HEK293 (cell line): ENCODE measurements at regions not wholly inside any gene's neighbourhood (a gene's known extent, or its start where the extent isn't known, plus 50 kb on each side); places are given as distances from the start of the nearest gene placed in this dataset.

ENCODE experiments used
- CTCF ChIA-PET: fragments of 350-600 bp; formaldehyde crosslinking; extraction: SDS; loops from one replicate; lab custom pipeline; 2021; ENCODE audit warnings: antibody characterized with exemption; lab: Yijun Ruan, JAX
- POLR2A ChIA-PET: fragments of 300-600 bp; formaldehyde crosslinking; extraction: SDS; loops from one replicate; lab custom pipeline; 2020; ENCODE audit warnings: antibody characterized with exemption, inconsistent platforms; lab: Yijun Ruan, JAX
- H3K27ac ChIP-seq: fragments of 200-500 bp; sonication (Bioruptor generic); 2 replicates; pipeline ENCODE4 v1.5.1; 2014; ENCODE audit warnings: low read depth, low read length, control low read depth, inconsistent platforms; ENCODE audit errors: extremely low read depth
- H3K36me3 ChIP-seq, 2 experiments: fragments of 200-500 bp in 1 of 2; sonication (Bioruptor generic) in 1 of 2; 1 replicate in 1 of 2; 2 replicates in 1 of 2; pipeline ENCODE4 v1.5.1; 2014 to 2017; ENCODE audit warnings: inconsistent platforms in 2 of 2, low read length in 2 of 2; ENCODE audit not compliant: control insufficient read depth in 2 of 2, insufficient read depth in 1 of 2
- H3K4me1 ChIP-seq: fragments of 200-500 bp; sonication (Bioruptor generic); 2 replicates; pipeline ENCODE4 v1.5.1; 2014; ENCODE audit warnings: mild to moderate bottlenecking, low read length, inconsistent platforms; ENCODE audit not compliant: control insufficient read depth, insufficient read depth
- H3K4me3 ChIP-seq: 2 replicates; pipeline ENCODE4 v1.5.1; 2011; ENCODE audit warnings: low read depth, mild to moderate bottlenecking, control low read depth, low read length, moderate library complexity
- H3K9me3 ChIP-seq: fragments of 200-500 bp; sonication (Bioruptor generic); 2 replicates; pipeline ENCODE4 v1.5.1; 2014; ENCODE audit warnings: low read depth, low read length, inconsistent platforms; ENCODE audit not compliant: control insufficient read depth, insufficient read depth
- ELK4 ChIP-seq: IDR thresholded peaks from 2 replicates; pipeline ENCODE4 v1.6.1; 2011; ENCODE audit warnings: mild to moderate bottlenecking, low read depth, low read length, borderline replicate concordance
- GLI2 ChIP-seq: fragments of 450-650 bp; formaldehyde crosslinking; IDR thresholded peaks from 2 replicates; pipeline ENCODE4; 2017; ENCODE audit warnings: missing biosample characterization, missing genetic modification characterization, low read depth, borderline replicate concordance
- KLF9 ChIP-seq: fragments of 450-650 bp; formaldehyde crosslinking; IDR thresholded peaks from 2 replicates; pipeline ENCODE4 v1.5.1; 2016; ENCODE audit warnings: missing biosample characterization, missing genetic modification characterization, low read depth
- REPIN1 ChIP-seq: fragments of 450-650 bp; formaldehyde crosslinking; IDR thresholded peaks from 2 replicates; pipeline ENCODE4 v1.5.1; 2017; ENCODE audit warnings: missing biosample characterization, missing genetic modification characterization, low read depth
- ZBTB49 ChIP-seq: fragments of 450-650 bp; formaldehyde crosslinking; IDR thresholded peaks from 2 replicates; pipeline ENCODE4 v1.5.1; 2016; ENCODE audit warnings: missing biosample characterization, missing genetic modification characterization, low read depth
- ZFHX2 ChIP-seq: fragments of 450-650 bp; formaldehyde crosslinking; conservative IDR thresholded peaks from 2 replicates; pipeline ENCODE4 v1.5.1; 2016; ENCODE audit warnings: missing biosample characterization, missing genetic modification characterization
- ZFP69B ChIP-seq: fragments of 450-650 bp; formaldehyde crosslinking; IDR thresholded peaks from 2 replicates; pipeline ENCODE4 v1.5.1; 2016; ENCODE audit warnings: missing biosample characterization, missing genetic modification characterization
- ZNF175 ChIP-seq: fragments of 450-650 bp; formaldehyde crosslinking; IDR thresholded peaks from 2 replicates; pipeline ENCODE4 v1.5.1; 2016; ENCODE audit warnings: missing biosample characterization, missing genetic modification characterization
- ZNF239 ChIP-seq: fragments of 450-650 bp; formaldehyde crosslinking; IDR thresholded peaks from 2 replicates; pipeline ENCODE4 v1.5.1; 2016; ENCODE audit warnings: missing biosample characterization, missing genetic modification characterization
- ZNF274 ChIP-seq, 2 experiments: fragments of 200-500 bp in 1 of 2; fragments of 450-650 bp in 1 of 2; sonication (Bioruptor generic) in 1 of 2; formaldehyde crosslinking in 1 of 2; IDR thresholded peaks; 2 replicates each; pipeline versions ENCODE4 v1.5.1 to v1.6.1; 2014 to 2016; ENCODE audit warnings: borderline replicate concordance in 1 of 2, inconsistent platforms in 1 of 2, low read length in 1 of 2, missing biosample characterization in 1 of 2, missing genetic modification characterization in 1 of 2
- ZNF292 ChIP-seq: fragments of 450-650 bp; formaldehyde crosslinking; IDR thresholded peaks from 2 replicates; pipeline ENCODE4 v1.5.1; 2016; ENCODE audit warnings: low read depth, missing biosample characterization, missing genetic modification characterization, borderline replicate concordance
- ZNF350 ChIP-seq: fragments of 450-650 bp; formaldehyde crosslinking; IDR thresholded peaks from 2 replicates; pipeline ENCODE4 v1.5.0; 2017; ENCODE audit warnings: missing biosample characterization, mild to moderate bottlenecking, missing genetic modification characterization
- ZNF394 ChIP-seq: fragments of 450-650 bp; formaldehyde crosslinking; IDR thresholded peaks from 2 replicates; pipeline ENCODE4 v1.5.1; 2016; ENCODE audit warnings: missing biosample characterization, missing genetic modification characterization, mild to moderate bottlenecking, moderate library complexity, borderline replicate concordance
- ZNF549 ChIP-seq: fragments of 450-650 bp; IDR thresholded peaks from 2 replicates; pipeline ENCODE4 v1.5.1; 2018; ENCODE audit warnings: missing biosample characterization, missing genetic modification characterization, mild to moderate bottlenecking, inconsistent platforms, moderate library complexity
- ZNF555 ChIP-seq: fragments of 450-650 bp; formaldehyde crosslinking; conservative IDR thresholded peaks from 2 replicates; pipeline ENCODE4 v1.5.1; 2017; ENCODE audit warnings: missing biosample characterization, mild to moderate bottlenecking, missing genetic modification characterization, inconsistent platforms
- ZNF621 ChIP-seq: fragments of 450-650 bp; formaldehyde crosslinking; IDR thresholded peaks from 2 replicates; pipeline ENCODE4 v1.5.1; 2017; ENCODE audit warnings: missing biosample characterization, missing genetic modification characterization
- ZNF623 ChIP-seq: fragments of 450-650 bp; formaldehyde crosslinking; IDR thresholded peaks from 2 replicates; pipeline ENCODE4 v1.5.1; 2016; ENCODE audit warnings: missing biosample characterization, missing genetic modification characterization
- ZNF776 ChIP-seq: fragments of 450-650 bp; formaldehyde crosslinking; IDR thresholded peaks from 2 replicates; pipeline ENCODE4 v1.5.0; 2017; ENCODE audit warnings: missing biosample characterization, missing genetic modification characterization, borderline replicate concordance
- ZNF777 ChIP-seq: fragments of 450-650 bp; formaldehyde crosslinking; IDR thresholded peaks from 2 replicates; pipeline ENCODE4 v1.5.1; 2017; ENCODE audit warnings: missing biosample characterization, missing genetic modification characterization, borderline replicate concordance
- ZNF785 ChIP-seq: fragments of 450-650 bp; formaldehyde crosslinking; IDR thresholded peaks from 2 replicates; pipeline ENCODE4 v1.5.1; 2016; ENCODE audit warnings: missing biosample characterization, missing genetic modification characterization
- ZNF830 ChIP-seq: fragments of 450-650 bp; IDR thresholded peaks from 2 replicates; pipeline ENCODE4 v1.5.0; 2018; ENCODE audit warnings: missing biosample characterization, missing genetic modification characterization, low read depth, mild to moderate bottlenecking, moderate library complexity
- TF ChIP-seq, protein P1 (sequence below): fragments of 450-650 bp; formaldehyde crosslinking; IDR thresholded peaks from 2 replicates; pipeline ENCODE4 v1.5.1; 2016; ENCODE audit warnings: missing biosample characterization, missing genetic modification characterization
- TF ChIP-seq, protein P2 (sequence below): fragments of 450-650 bp; formaldehyde crosslinking; IDR thresholded peaks from 2 replicates; pipeline ENCODE4 v1.5.1; 2017; ENCODE audit warnings: missing biosample characterization, missing genetic modification characterization

DNA sequence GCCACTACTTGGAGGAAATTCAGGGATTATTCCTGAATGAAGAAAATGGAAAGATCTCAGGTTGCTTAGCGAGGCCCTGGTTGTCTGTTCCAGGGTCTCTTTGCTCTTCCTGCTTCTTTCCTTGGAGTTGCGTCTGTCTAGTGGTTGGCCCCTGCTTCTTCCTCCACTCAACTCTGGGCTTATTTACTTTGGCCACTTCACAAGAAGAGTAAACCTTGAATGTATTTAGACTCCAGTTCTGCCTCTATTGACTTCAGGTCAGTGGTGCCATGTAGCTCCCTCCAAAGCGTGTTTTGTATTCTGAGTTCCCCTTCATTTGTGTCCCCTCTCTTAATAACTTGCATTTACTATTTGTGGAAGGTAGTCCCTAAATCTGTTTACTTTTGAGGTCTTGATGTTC lies 456.5 kb downstream of the UTRN start:
- TF ChIP-seq ZFP69B (no peak), ZNF776 (tag by site-specific recombination) (no peak), KLF9 (no peak), ELK4 (no peak), ZNF350 (tag by site-specific recombination) (no peak), REPIN1 (tag by site-specific recombination) (no peak), ZNF239 (tag by site-specific recombination) (no peak), ZNF830 (tag by site-specific recombination) (no peak), ZBTB49 (tag by site-specific recombination) (no peak), GLI2 (tag by site-specific recombination) (no peak), ZNF555 (no peak), ZNF777 (no peak), ZNF621 (no peak)
- TF ChIP-seq, protein P1, sequence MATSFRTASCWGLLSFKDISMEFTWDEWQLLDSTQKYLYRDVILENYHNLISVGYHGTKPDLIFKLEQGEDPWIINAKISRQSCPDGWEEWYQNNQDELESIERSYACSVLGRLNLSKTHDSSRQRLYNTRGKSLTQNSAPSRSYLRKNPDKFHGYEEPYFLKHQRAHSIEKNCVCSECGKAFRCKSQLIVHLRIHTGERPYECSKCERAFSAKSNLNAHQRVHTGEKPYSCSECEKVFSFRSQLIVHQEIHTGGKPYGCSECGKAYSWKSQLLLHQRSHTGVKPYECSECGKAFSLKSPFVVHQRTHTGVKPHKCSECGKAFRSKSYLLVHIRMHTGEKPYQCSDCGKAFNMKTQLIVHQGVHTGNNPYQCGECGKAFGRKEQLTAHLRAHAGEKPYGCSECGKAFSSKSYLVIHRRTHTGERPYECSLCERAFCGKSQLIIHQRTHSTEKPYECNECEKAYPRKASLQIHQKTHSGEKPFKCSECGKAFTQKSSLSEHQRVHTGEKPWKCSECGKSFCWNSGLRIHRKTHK, result no peak
- TF ChIP-seq, protein P2, sequence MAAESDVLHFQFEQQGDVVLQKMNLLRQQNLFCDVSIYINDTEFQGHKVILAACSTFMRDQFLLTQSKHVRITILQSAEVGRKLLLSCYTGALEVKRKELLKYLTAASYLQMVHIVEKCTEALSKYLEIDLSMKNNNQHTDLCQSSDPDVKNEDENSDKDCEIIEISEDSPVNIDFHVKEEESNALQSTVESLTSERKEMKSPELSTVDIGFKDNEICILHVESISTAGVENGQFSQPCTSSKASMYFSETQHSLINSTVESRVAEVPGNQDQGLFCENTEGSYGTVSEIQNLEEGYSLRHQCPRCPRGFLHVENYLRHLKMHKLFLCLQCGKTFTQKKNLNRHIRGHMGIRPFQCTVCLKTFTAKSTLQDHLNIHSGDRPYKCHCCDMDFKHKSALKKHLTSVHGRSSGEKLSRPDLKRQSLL, result no peak
- TF ChIP-seq, all 188 proteins: peak for 0

GRCh38 chr6:144742779-144743178 lies 457.6 kb downstream of the UTRN start:
- CTCF ChIA-PET, result no interaction called here
- H3K4me1 ChIP-seq, result peaks cover 13% of the 10 kb centered on the region
- POLR2A ChIA-PET, result no interaction called here
- TF ChIP-seq ZNF785 (tag by site-specific recombination) (no peak), ZNF549 (tag by site-specific recombination) (no peak), ZBTB49 (tag by site-specific recombination) (no peak), ZNF175 (no peak), ZFHX2 (no peak), ZNF292 (no peak), ZNF623 (tag by site-specific recombination) (no peak), ZNF274 (IDR thresholded peaks at IDR 0.05; ENCODE audit: low read length) (no peak), ZNF274 (tag by site-specific recombination; IDR thresholded peaks at IDR 0.05; ENCODE audit: borderline replicate concordance) (no peak), ZNF394 (no peak)
- TF ChIP-seq, all 188 proteins: peak for 0
- no peak overlapping the region for H3K4me3 ChIP-seq
- no peaks in the 10 kb centered on the region for H3K9me3 ChIP-seq
- H3K27ac ChIP-seq, result no peak overlapping the region
- no peaks in the 10 kb centered on the region for H3K36me3 ChIP-seq

More for the DNA sequence above, 456.5 kb downstream of the UTRN start:
- Histone ChIP-seq H3K9me3 (no peaks in the 10 kb centered on the region), H3K27ac (no peak overlapping the region), H3K36me3 (no peaks in the 10 kb centered on the region), H3K4me3 (no peak overlapping the region), H3K4me1 (peaks cover 13% of the 10 kb centered on the region)
- CTCF ChIA-PET, result interaction anchor here (0.5 kb wide), 1 partner anchor 254 kb away, joined by 4 read pairs; no protein-coding TSS in a partner anchor
- POLR2A ChIA-PET, result no interaction called here
